Mesenchymal stem cell (in vitro differentiated cells and primary cell): ENCODE measurements at regions not wholly inside any gene's neighbourhood (a gene's known extent, or its start where the extent isn't known, plus 50 kb on each side); places are given as distances from the start of the nearest gene placed in this dataset.

ENCODE experiments used
- DNase-seq: peaks from one replicate; pipeline ENCODE4 v3.0.0-alpha.2; 2013
- H2AFZ ChIP-seq: one replicate; pipeline ENCODE4 v1.6.1; 2013; ENCODE audit warnings: low read depth, mild to moderate bottlenecking, control low read depth, inconsistent platforms, low read length, moderate library complexity
- H2AK5ac ChIP-seq: 2 replicates; pipeline ENCODE4 v1.6.1; 2013; ENCODE audit warnings: low read length, moderate library complexity, mild to moderate bottlenecking, inconsistent platforms; ENCODE audit not compliant: severe bottlenecking
- H2BK120ac ChIP-seq: one replicate; pipeline ENCODE4 v1.6.1; 2013; ENCODE audit warnings: low read depth, mild to moderate bottlenecking, inconsistent platforms, low read length, moderate library complexity
- H2BK12ac ChIP-seq, 2 experiments: one replicate each; pipeline ENCODE4 v1.6.1; 2013; ENCODE audit warnings: inconsistent platforms in 2 of 2, low read length in 2 of 2, mild to moderate bottlenecking in 2 of 2, moderate library complexity in 2 of 2, control low read depth in 1 of 2
- H2BK15ac ChIP-seq: one replicate; pipeline ENCODE4 v1.6.1; 2013; ENCODE audit warnings: mild to moderate bottlenecking, low read depth, inconsistent platforms; ENCODE audit not compliant: poor library complexity, severe bottlenecking
- H2BK5ac ChIP-seq: 2 replicates; pipeline ENCODE4 v1.6.1; 2013; ENCODE audit warnings: low read depth, mild to moderate bottlenecking, low read length, control low read depth, inconsistent platforms; ENCODE audit not compliant: poor library complexity, severe bottlenecking
- H3K14ac ChIP-seq, 2 experiments: one replicate each; pipeline ENCODE4 v1.6.1; 2013; ENCODE audit warnings: inconsistent platforms in 2 of 2, low read length in 2 of 2, control low read depth in 1 of 2, mild to moderate bottlenecking in 1 of 2, moderate library complexity in 1 of 2
- H3K18ac ChIP-seq, 2 experiments: one replicate each; pipeline ENCODE4 v1.6.1; 2013; ENCODE audit warnings: inconsistent platforms in 2 of 2, low read length in 2 of 2, control low read depth in 1 of 2, low read depth in 1 of 2, mild to moderate bottlenecking in 1 of 2
- H3K23ac ChIP-seq, 2 experiments: one replicate each; pipeline ENCODE4 v1.6.1; 2013; ENCODE audit warnings: inconsistent platforms in 2 of 2, low read length in 2 of 2, mild to moderate bottlenecking in 2 of 2, moderate library complexity in 2 of 2, control low read depth in 1 of 2
- H3K27ac ChIP-seq: 2 replicates; pipeline ENCODE4 v1.5.1; 2013; ENCODE audit warnings: mild to moderate bottlenecking, moderate library complexity, low read length, control low read depth, inconsistent platforms; ENCODE audit not compliant: poor library complexity, severe bottlenecking
- H3K27me3 ChIP-seq, 2 experiments: 2 replicates each; pipeline versions ENCODE4 v1.6.1 to v1.7.0; 2013; ENCODE audit warnings: low read length in 2 of 2, mild to moderate bottlenecking in 2 of 2, moderate library complexity in 2 of 2, control low read depth in 1 of 2, inconsistent platforms in 1 of 2; ENCODE audit not compliant: control insufficient read depth in 1 of 2, insufficient read depth in 1 of 2
- H3K36me3 ChIP-seq, 2 experiments: 2 replicates each; pipeline versions ENCODE4 v1.6.1 to v1.7.0; 2013; ENCODE audit warnings: low read length in 2 of 2, control low read depth in 1 of 2, inconsistent platforms in 1 of 2, low read depth in 1 of 2, mild to moderate bottlenecking in 1 of 2; ENCODE audit not compliant: insufficient read depth in 2 of 2, control insufficient read depth in 1 of 2
- H3K4ac ChIP-seq, 2 experiments: one replicate each; pipeline ENCODE4 v1.6.1; 2013; ENCODE audit warnings: inconsistent platforms in 2 of 2, low read length in 2 of 2, mild to moderate bottlenecking in 2 of 2, moderate library complexity in 2 of 2, control low read depth in 1 of 2, low read depth in 1 of 2
- H3K4me1 ChIP-seq: 2 replicates; pipeline ENCODE4 v1.6.1; 2013; ENCODE audit warnings: low read depth, low read length, control low read depth; ENCODE audit not compliant: control insufficient read depth, insufficient read depth
- H3K4me2 ChIP-seq: 2 replicates; pipeline ENCODE4 v1.6.1; 2013; ENCODE audit warnings: low read length, mild to moderate bottlenecking, inconsistent platforms; ENCODE audit not compliant: poor library complexity, severe bottlenecking
- H3K4me3 ChIP-seq, 2 experiments: 2 replicates each; pipeline versions ENCODE4 v1.5.1 to v1.7.0; 2013; ENCODE audit warnings: low read length in 2 of 2, mild to moderate bottlenecking in 2 of 2, control low read depth in 1 of 2, low read depth in 1 of 2; ENCODE audit not compliant: insufficient read depth in 1 of 2
- H3K79me1 ChIP-seq: replicated peaks from 2 replicates; pipeline ENCODE4 v1.6.1; 2013; ENCODE audit warnings: mild to moderate bottlenecking, control low read depth, low read length, inconsistent platforms; ENCODE audit not compliant: poor library complexity, severe bottlenecking
- H3K9ac ChIP-seq: 2 replicates; pipeline ENCODE4 v1.7.0; 2013; ENCODE audit warnings: mild to moderate bottlenecking, low read length, moderate library complexity
- H3K9me3 ChIP-seq: 2 replicates; pipeline ENCODE4 v1.7.0; 2013; ENCODE audit warnings: mild to moderate bottlenecking, low read length; ENCODE audit not compliant: control insufficient read depth
- H4K8ac ChIP-seq: one replicate; pipeline ENCODE4 v1.6.1; 2013; ENCODE audit warnings: inconsistent platforms, mild to moderate bottlenecking, low read length, moderate library complexity
- H4K91ac ChIP-seq: one replicate; pipeline ENCODE4 v1.6.1; 2013; ENCODE audit warnings: mild to moderate bottlenecking, low read length, inconsistent platforms
- WGBS: methylation state at CpG from one replicate; pipeline ENCODE4 v1.1.7; 2013; ENCODE audit warnings: mixed read lengths; 5-methylcytosine and 5-hydroxymethylcytosine counted together

- Histone ChIP-seq H3K4me2 (no peak overlapping the region), H3K14ac (no peak overlapping the region), H2BK120ac (no peak overlapping the region), H3K4me1 (no peaks in the 10 kb centered on the region), H3K36me3 (no peaks in the 10 kb centered on the region), H4K8ac (no peak overlapping the region), H2AFZ (no peak overlapping the region), H4K91ac (no peak overlapping the region), H3K4ac (no peak overlapping the region), H3K27me3 (no peaks in the 10 kb centered on the region), H2AK5ac (no peak overlapping the region), H3K18ac (no peak overlapping the region), H3K79me1 (no peaks in the 10 kb centered on the region), H2BK5ac (no peak overlapping the region), H3K4me3 (no peak overlapping the region), H3K27ac (no peak overlapping the region), H3K9ac (no peak overlapping the region), H2BK12ac (no peak overlapping the region), H3K9me3 (no peaks in the 10 kb centered on the region), H2BK15ac (no peak overlapping the region), H3K23ac (no peak overlapping the region)
- 95% methylated on average over 2 of the region's 4 CpGs for WGBS
- DNase-seq, result no peak
These were observed 211.8 kb downstream of the NR2F2 start for GRCh38 chr15:96542130-96542770.

- H2BK12ac ChIP-seq, result no peak overlapping the region
- no peak overlapping the region for H2AK5ac ChIP-seq
- H4K91ac ChIP-seq, result no peak overlapping the region
- no peaks in the 10 kb centered on the region for H3K4me1 ChIP-seq
- H2BK5ac ChIP-seq, result no peak overlapping the region
- H3K36me3 ChIP-seq, result no peaks in the 10 kb centered on the region
- no peak overlapping the region for H3K23ac ChIP-seq
- H3K9me3 ChIP-seq, result no peaks in the 10 kb centered on the region
- no peak overlapping the region for H2AFZ ChIP-seq
- WGBS, result 67% methylated on average over 5 of the region's 5 CpGs
- no peak overlapping the region for H2BK15ac ChIP-seq
- H3K27ac ChIP-seq, result no peak overlapping the region
- H3K27me3 ChIP-seq, result no peaks in the 10 kb centered on the region
- no peak overlapping the region for H3K4me2 ChIP-seq
- H3K4ac ChIP-seq, result no peak overlapping the region
- DNase-seq, result no peak
- H2BK120ac ChIP-seq, result no peak overlapping the region
- H3K9ac ChIP-seq, result no peak overlapping the region
- no peak overlapping the region for H3K14ac ChIP-seq
- H3K4me3 ChIP-seq, result no peak overlapping the region
- H3K18ac ChIP-seq, result no peak overlapping the region
- no peaks in the 10 kb centered on the region for H3K79me1 ChIP-seq
- no peak overlapping the region for H4K8ac ChIP-seq
These were observed 213.8 kb downstream of the NR2F2 start for GRCh38 chr15:96544162-96544756.

GRCh38 chr15:96549136-96549535 lies 218.6 kb downstream of the NR2F2 start:
- no peak overlapping the region for H2BK5ac ChIP-seq
- no peak for DNase-seq
- H3K4ac ChIP-seq, result no peak overlapping the region
- no peak overlapping the region for H3K18ac ChIP-seq
- H3K23ac ChIP-seq, result no peak overlapping the region
- H3K27ac ChIP-seq, result no peak overlapping the region
- H3K27me3 ChIP-seq, result no peaks in the 10 kb centered on the region
- no peak overlapping the region for H4K8ac ChIP-seq
- H3K4me1 ChIP-seq, result no peaks in the 10 kb centered on the region
- H2BK12ac ChIP-seq, result no peak overlapping the region
- no peaks in the 10 kb centered on the region for H3K36me3 ChIP-seq
- H4K91ac ChIP-seq, result no peak overlapping the region
- no peak overlapping the region for H2BK15ac ChIP-seq
- no peak overlapping the region for H2AFZ ChIP-seq
- no peak overlapping the region for H2BK120ac ChIP-seq
- H3K14ac ChIP-seq, result no peak overlapping the region
- H3K9ac ChIP-seq, result no peak overlapping the region
- H3K4me3 ChIP-seq, result no peak overlapping the region
- H3K79me1 ChIP-seq, result no peaks in the 10 kb centered on the region
- H3K4me2 ChIP-seq, result no peak overlapping the region
- no peak overlapping the region for H2AK5ac ChIP-seq
- H3K9me3 ChIP-seq, result no peaks in the 10 kb centered on the region
- 83% methylated on average over 1 of the region's 1 CpG for WGBS

GRCh38 chr15:96551196-96551595 lies 220.7 kb downstream of the NR2F2 start:
- Histone ChIP-seq H4K8ac (no peak overlapping the region), H3K27me3 (no peaks in the 10 kb centered on the region), H2BK15ac (no peak overlapping the region), H3K14ac (no peak overlapping the region), H3K9me3 (no peaks in the 10 kb centered on the region), H4K91ac (no peak overlapping the region), H2AK5ac (no peak overlapping the region), H3K27ac (no peak overlapping the region), H3K9ac (no peak overlapping the region), H2BK5ac (no peak overlapping the region), H3K4me3 (no peak overlapping the region), H3K79me1 (no peaks in the 10 kb centered on the region), H3K36me3 (no peaks in the 10 kb centered on the region), H3K4ac (no peak overlapping the region), H2AFZ (no peak overlapping the region), H3K18ac (no peak overlapping the region), H3K4me1 (no peaks in the 10 kb centered on the region), H3K23ac (no peak overlapping the region), H2BK12ac (no peak overlapping the region), H3K4me2 (no peak overlapping the region), H2BK120ac (no peak overlapping the region)
- WGBS, result 60% methylated on average over 4 of the region's 4 CpGs
- no peak for DNase-seq
